A673 (cell line): ENCODE measurements at regions not wholly inside any gene's neighbourhood (a gene's known extent, or its start where the extent isn't known, plus 50 kb on each side); places are given as distances from the start of the nearest gene placed in this dataset.

Experiments used
- BruUV-seq: library from RNA; stranded (reverse); fragments of 400-500 nt; replicated peaks from 2 replicates; lab custom pipeline; 2021; lab: Mats Ljungman, UMichigan
- CTCF ChIA-PET: fragments of 300-600 bp; sonication (Branson Sonifier 250); formaldehyde crosslinking; loops from one replicate; lab custom pipeline; 2022; ENCODE audit warnings: antibody characterized with exemption; lab: Charles Lee
- POLR2A ChIA-PET: fragments of 300-600 bp; sonication (Branson Sonifier 250); formaldehyde crosslinking; loops from one replicate; lab custom pipeline; 2022; ENCODE audit warnings: antibody characterized with exemption; ENCODE audit not compliant: low non-redundant PET; lab: Charles Lee
- DNase-seq: peaks from one replicate; pipeline ENCODE4 v3.0.0-alpha.2; 2015; ENCODE audit warnings: low spot score
- H3K27ac ChIP-seq: fragments of 200-600 bp; sonication (generic); 2 replicates; pipeline ENCODE4 v1.5.1; 2016; ENCODE audit warnings: mixed run types, low read depth, mild to moderate bottlenecking, mixed read lengths, antibody characterized with exemption, low read length; ENCODE audit not compliant: poor library complexity, severe bottlenecking
- H3K27me3 ChIP-seq: fragments of 200-600 bp; sonication (generic); replicated peaks from 2 replicates; pipeline ENCODE4 v1.6.1; 2017; ENCODE audit warnings: mixed run types, low read depth, mild to moderate bottlenecking, mixed read lengths, antibody characterized with exemption, low read length; ENCODE audit not compliant: insufficient read depth, poor library complexity
- H3K36me3 ChIP-seq: fragments of 200-600 bp; sonication (generic); 2 replicates; pipeline ENCODE4 v1.6.1; 2016; ENCODE audit warnings: mixed run types, mild to moderate bottlenecking, mixed read lengths, antibody characterized with exemption, low read length; ENCODE audit not compliant: insufficient read depth, poor library complexity, severe bottlenecking
- H3K4me1 ChIP-seq: fragments of 200-600 bp; sonication (generic); 2 replicates; pipeline ENCODE4 v1.6.1; 2017; ENCODE audit warnings: mixed run types, mild to moderate bottlenecking, mixed read lengths, antibody characterized with exemption, low read length; ENCODE audit not compliant: insufficient read depth, poor library complexity, severe bottlenecking
- H3K4me3 ChIP-seq: fragments of 200-600 bp; sonication (generic); 2 replicates; pipeline ENCODE4 v1.5.1; 2016; ENCODE audit warnings: low read depth, mixed run types, mild to moderate bottlenecking, mixed read lengths, low read length; ENCODE audit not compliant: poor library complexity, severe bottlenecking
- H3K9me3 ChIP-seq: fragments of 200-600 bp; sonication (generic); 2 replicates; pipeline ENCODE4 v1.6.1; 2016; ENCODE audit warnings: mixed run types, low read depth, mild to moderate bottlenecking, mixed read lengths, antibody characterized with exemption, low read length; ENCODE audit not compliant: poor library complexity, severe bottlenecking
- EZH2 ChIP-seq: fragments of 200-600 bp; sonication (generic); IDR thresholded peaks from 2 replicates; pipeline ENCODE4 v1.6.1; 2017; ENCODE audit warnings: borderline replicate concordance, low read depth, mild to moderate bottlenecking, mixed read lengths, antibody characterized with exemption, low read length; ENCODE audit not compliant: poor library complexity, severe bottlenecking
- intact Hi-C: fragments of 100-400 bp; cut with micrococcal nuclease; formaldehyde crosslinking; loops from one replicate; pipeline ENCODE4 v1.10.0; 2022; ENCODE audit not compliant: unreplicated experiment
- TF ChIP-seq, protein P1 (sequence below): fragments of 300-800, 200-600 bp; sonication (generic); conservative IDR thresholded peaks from 2 replicates; pipeline ENCODE4 v1.5.1; 2017; ENCODE audit warnings: low read depth, mild to moderate bottlenecking, antibody characterized with exemption, low read length, moderate library complexity, mixed read lengths

DNA sequence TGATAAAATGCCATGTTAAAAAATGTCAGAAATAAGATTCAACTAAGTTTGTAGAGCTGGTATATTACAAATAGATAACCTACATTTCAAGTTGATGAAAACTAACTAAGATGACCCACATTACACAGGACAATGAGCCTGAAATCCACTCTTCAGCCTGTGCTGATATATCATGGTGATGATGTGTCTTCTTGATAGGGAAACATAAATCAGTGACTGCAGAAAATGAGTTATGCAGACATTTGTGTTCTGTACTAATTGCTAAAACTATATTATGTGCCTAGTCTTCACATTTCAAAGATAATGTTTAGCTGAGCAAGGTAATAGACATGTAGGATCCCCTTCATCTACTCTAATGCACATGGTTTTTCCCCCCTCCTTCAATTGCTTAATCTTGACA is 331.6 kb upstream of the F9 start:
- POLR2A ChIA-PET = no interaction called here
- intact Hi-C loops = no loop called here
- Histone ChIP-seq H3K9me3 (no peaks in the 10 kb centered on the region), H3K36me3 (no peaks in the 10 kb centered on the region), H3K4me1 (no peaks in the 10 kb centered on the region), H3K4me3 (no peak overlapping the region), H3K27ac (no peak overlapping the region), H3K27me3 (no peaks in the 10 kb centered on the region)
- no TSS peak for BruUV-seq
- TF ChIP-seq, protein P1, sequence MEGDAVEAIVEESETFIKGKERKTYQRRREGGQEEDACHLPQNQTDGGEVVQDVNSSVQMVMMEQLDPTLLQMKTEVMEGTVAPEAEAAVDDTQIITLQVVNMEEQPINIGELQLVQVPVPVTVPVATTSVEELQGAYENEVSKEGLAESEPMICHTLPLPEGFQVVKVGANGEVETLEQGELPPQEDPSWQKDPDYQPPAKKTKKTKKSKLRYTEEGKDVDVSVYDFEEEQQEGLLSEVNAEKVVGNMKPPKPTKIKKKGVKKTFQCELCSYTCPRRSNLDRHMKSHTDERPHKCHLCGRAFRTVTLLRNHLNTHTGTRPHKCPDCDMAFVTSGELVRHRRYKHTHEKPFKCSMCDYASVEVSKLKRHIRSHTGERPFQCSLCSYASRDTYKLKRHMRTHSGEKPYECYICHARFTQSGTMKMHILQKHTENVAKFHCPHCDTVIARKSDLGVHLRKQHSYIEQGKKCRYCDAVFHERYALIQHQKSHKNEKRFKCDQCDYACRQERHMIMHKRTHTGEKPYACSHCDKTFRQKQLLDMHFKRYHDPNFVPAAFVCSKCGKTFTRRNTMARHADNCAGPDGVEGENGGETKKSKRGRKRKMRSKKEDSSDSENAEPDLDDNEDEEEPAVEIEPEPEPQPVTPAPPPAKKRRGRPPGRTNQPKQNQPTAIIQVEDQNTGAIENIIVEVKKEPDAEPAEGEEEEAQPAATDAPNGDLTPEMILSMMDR = no peak
- TF ChIP-seq EZH2 = no peak
- CTCF ChIA-PET = no interaction called here
- no peak for DNase-seq

DNA sequence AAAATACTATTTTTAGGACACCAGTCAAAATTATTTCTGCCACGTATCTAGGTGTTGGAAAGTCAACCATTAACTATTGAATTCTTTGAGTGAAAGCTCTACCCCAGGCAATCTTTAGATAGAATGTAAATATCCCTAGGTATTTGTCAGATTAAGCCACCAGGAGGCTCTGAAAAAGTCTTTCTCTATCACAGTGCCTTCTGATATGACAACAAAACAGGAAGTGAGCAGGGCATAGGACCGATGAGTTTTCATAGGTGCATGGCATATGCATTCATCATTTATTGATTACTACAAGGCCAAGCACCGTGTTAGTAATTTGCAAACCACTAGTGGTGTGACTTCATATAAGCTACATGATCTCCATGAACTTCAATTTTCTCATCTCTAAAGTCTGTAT is 333.6 kb upstream of the F9 start:
- CTCF ChIA-PET = interaction anchor here (0.5 kb wide), 1 partner anchor 360 kb away, joined by 3 read pairs; no protein-coding TSS in a partner anchor
- intact Hi-C loops = no loop called here
- no peak for DNase-seq
- no peaks in the 10 kb centered on the region for H3K4me1 ChIP-seq
- no peaks in the 10 kb centered on the region for H3K27me3 ChIP-seq
- POLR2A ChIA-PET = no interaction called here
- no peaks in the 10 kb centered on the region for H3K36me3 ChIP-seq
- TF ChIP-seq EZH2 = no peak
- TF ChIP-seq, protein P1 = 0 out of 2 replicates have a peak, but pooled peaks have one; percentile 9
- no peaks in the 10 kb centered on the region for H3K9me3 ChIP-seq
- H3K27ac ChIP-seq = no peak overlapping the region
- no TSS peak for BruUV-seq
- H3K4me3 ChIP-seq = no peak overlapping the region

DNA sequence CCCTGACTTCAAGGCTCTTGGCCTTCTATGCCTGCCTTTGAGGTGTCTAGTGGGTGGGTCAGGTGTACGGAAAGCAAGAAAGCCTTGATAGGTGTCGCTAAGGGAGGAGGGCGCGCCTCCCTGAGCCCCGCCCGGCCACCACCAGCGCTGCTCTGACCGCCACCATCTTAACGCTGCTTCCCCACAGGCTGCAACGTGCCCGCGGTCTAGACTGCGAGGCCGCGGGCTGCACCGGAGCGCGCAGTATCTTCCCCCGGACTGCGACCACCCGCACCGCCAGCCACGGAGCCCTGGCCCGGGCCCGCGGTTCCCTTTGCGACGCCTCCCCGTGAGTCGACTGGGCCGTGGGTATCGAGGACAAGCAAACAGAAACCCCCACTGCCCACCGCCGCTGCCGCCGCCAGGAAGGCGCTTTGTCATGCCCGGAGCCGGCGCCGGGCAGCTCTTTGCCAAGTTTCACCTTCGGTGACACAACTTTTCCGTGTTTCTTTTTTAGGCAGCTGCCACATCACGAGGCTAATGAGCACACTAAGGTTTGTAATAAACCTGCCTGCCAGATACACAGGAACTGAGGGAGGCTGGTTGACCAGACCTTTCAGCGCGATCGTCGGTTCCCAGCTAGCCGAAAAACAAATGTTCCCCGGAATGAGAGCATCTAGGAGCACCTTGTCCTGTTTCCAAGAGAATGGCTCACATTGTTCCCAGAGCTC is 335.8 kb upstream of the F9 start:
- BruUV-seq = no TSS peak
- DNase-seq = no peak
- Histone ChIP-seq H3K4me1 (no peaks in the 10 kb centered on the region), H3K36me3 (no peaks in the 10 kb centered on the region), H3K4me3 (no peak overlapping the region), H3K27me3 (no peaks in the 10 kb centered on the region), H3K27ac (no peak overlapping the region), H3K9me3 (no peaks in the 10 kb centered on the region)
- no peak for TF ChIP-seq EZH2
- TF ChIP-seq, protein P1 = no peak
- intact Hi-C loops = no loop called here
- ChIA-PET CTCF (no interaction called here), POLR2A (no interaction called here)
